GM12878 (cell line): ENCODE measurements at regions not wholly inside any gene's neighbourhood (a gene's known extent, or its start where the extent isn't known, plus 50 kb on each side); places are given as distances from the start of the nearest gene placed in this dataset.

Experiments used
- ATAC-seq: fragments of 200-7000 bp; cut with Tn5 transposase; 3 replicates; pipeline ENCODE4 v1.9.1; 2020; ENCODE audit warnings: mild to moderate bottlenecking, moderate library complexity
- BruUV-seq: library from RNA; stranded (reverse); fragments of 400-500 nt; replicated peaks from 2 replicates; lab custom pipeline; 2021; lab: Mats Ljungman, UMichigan
- CTCF ChIA-PET: fragments of 300-600 bp; sonication (Branson Sonifier 250); formaldehyde crosslinking; extraction: SDS; loops from one replicate; lab custom pipeline; 2021; ENCODE audit warnings: inconsistent platforms; lab: Yijun Ruan, JAX
- POLR2A ChIA-PET: fragments of 350-600 bp; formaldehyde crosslinking; extraction: SDS; loops from one replicate; lab custom pipeline; 2021; ENCODE audit warnings: inconsistent platforms; lab: Charles Lee
- RAD21 ChIA-PET: fragments of 300-600 bp; sonication (Branson Sonifier 250); formaldehyde crosslinking; loops from one replicate; lab custom pipeline; 2023; ENCODE audit warnings: antibody characterized with exemption; ENCODE audit not compliant: unreplicated experiment; lab: Charles Lee
- SMC1A ChIA-PET: fragments of 300-600 bp; sonication (Branson Sonifier 250); formaldehyde crosslinking; loops from one replicate; lab custom pipeline; 2023; ENCODE audit not compliant: unreplicated experiment, uncharacterized antibody; lab: Charles Lee
- DNase-seq: peaks from one replicate; pipeline ENCODE4 v3.0.0-alpha.2; 2011; ENCODE audit warnings: low read depth, low spot score
- FAIRE-seq: peaks from 3 replicates; lab custom pipeline; 2011; peaks lifted over from hg19 to GRCh38; lab: Jason Lieb, UNC
- H2AFZ ChIP-seq: 2 replicates; pipeline ENCODE4 v1.6.0; 2011; ENCODE audit warnings: low read depth, low read length, control low read depth; ENCODE audit not compliant: control insufficient read depth
- H3K27ac ChIP-seq: 2 replicates; pipeline ENCODE4 v1.5.1; 2011; ENCODE audit warnings: control low read depth; ENCODE audit not compliant: control insufficient read depth, insufficient read depth
- H3K27me3 ChIP-seq, 2 experiments: replicated peaks in 1 of 2; 2 replicates each; pipeline versions ENCODE4 v1.6.0 to v1.6.1; 2011; ENCODE audit warnings: low read length in 1 of 2; ENCODE audit not compliant: control insufficient read depth in 2 of 2, insufficient read depth in 2 of 2
- H3K36me3 ChIP-seq, 2 experiments: 2 replicates each; pipeline ENCODE4 v1.5.1; 2011; ENCODE audit warnings: low read length in 1 of 2; ENCODE audit not compliant: control insufficient read depth in 2 of 2, insufficient read depth in 2 of 2
- H3K4me1 ChIP-seq: 2 replicates; pipeline ENCODE4 v1.6.1; 2011; ENCODE audit warnings: mild to moderate bottlenecking, low read length, moderate library complexity, mixed read lengths; ENCODE audit not compliant: control insufficient read depth, insufficient read depth
- H3K4me2 ChIP-seq: 2 replicates; pipeline ENCODE4 v1.6.0; 2011; ENCODE audit warnings: control low read depth; ENCODE audit not compliant: control insufficient read depth, insufficient read depth
- H3K4me3 ChIP-seq: fragments of 200-600 bp; sonication (generic); 2 replicates; pipeline ENCODE4 v1.5.1; 2016
- H3K79me2 ChIP-seq: 2 replicates; pipeline ENCODE4 v1.6.0; 2011; ENCODE audit warnings: low read length; ENCODE audit not compliant: control insufficient read depth, insufficient read depth
- H3K9ac ChIP-seq: 2 replicates; pipeline ENCODE4 v1.8.0; 2011; ENCODE audit warnings: low read length, control low read depth, mixed read lengths; ENCODE audit not compliant: control insufficient read depth, insufficient read depth
- H3K9me3 ChIP-seq: replicated peaks from 3 replicates; pipeline ENCODE4 v1.5.1; 2011; ENCODE audit warnings: mild to moderate bottlenecking, low read length; ENCODE audit not compliant: control insufficient read depth, insufficient read depth
- H4K20me1 ChIP-seq: 2 replicates; pipeline ENCODE4 v1.6.0; 2011; ENCODE audit not compliant: control insufficient read depth, insufficient read depth
- ATF7 ChIP-seq: fragments of 450-650 bp; IDR thresholded peaks from 2 replicates; pipeline ENCODE4 v1.6.1; 2016; ENCODE audit warnings: low read depth, mild to moderate bottlenecking
- EED ChIP-seq: sonication (generic); IDR thresholded peaks from 2 replicates; pipeline ENCODE4 v1.6.1; 2016; ENCODE audit warnings: antibody characterized with exemption, low read depth
- EZH2 ChIP-seq: IDR thresholded peaks from 2 replicates; pipeline ENCODE4 v1.6.1; 2012; ENCODE audit warnings: low read depth, mild to moderate bottlenecking, control low read depth, inconsistent platforms, low read length, borderline replicate concordance; ENCODE audit not compliant: control insufficient read depth
- GABPA ChIP-seq: IDR thresholded peaks from 2 replicates; pipeline ENCODE4 v1.6.1; 2014; ENCODE audit warnings: antibody characterized with exemption, low read depth, mild to moderate bottlenecking, inconsistent platforms
- MYB ChIP-seq: fragments of 150-350 bp; IDR thresholded peaks from 2 replicates; pipeline ENCODE4 v1.6.1; 2014; ENCODE audit warnings: mild to moderate bottlenecking, low read depth, low read length, borderline replicate concordance
- NFXL1 ChIP-seq: fragments of 450-650 bp; IDR thresholded peaks from 2 replicates; pipeline ENCODE4 v1.6.1; 2017; ENCODE audit warnings: antibody characterized with exemption, mild to moderate bottlenecking, borderline replicate concordance
- RB1 ChIP-seq: fragments of 450-650 bp; formaldehyde crosslinking; IDR thresholded peaks from 2 replicates; pipeline ENCODE4 v1.6.1; 2017; ENCODE audit warnings: mild to moderate bottlenecking, borderline replicate concordance
- SP1 ChIP-seq: IDR thresholded peaks from one replicate; pipeline ENCODE4 v1.6.1; 2011; ENCODE audit warnings: low read depth, low read length
- SRF ChIP-seq, 2 experiments: IDR thresholded peaks; 2 replicates each; pipeline ENCODE4 v1.6.1; 2011; ENCODE audit warnings: low read depth in 2 of 2, low read length in 2 of 2, mild to moderate bottlenecking in 1 of 2, moderate library complexity in 1 of 2
- TCF7 ChIP-seq: IDR thresholded peaks from 2 replicates; pipeline ENCODE4 v1.6.1; 2014; ENCODE audit warnings: antibody characterized with exemption, borderline replicate concordance
- YBX1 ChIP-seq: fragments of 450-650 bp; IDR thresholded peaks from 2 replicates; pipeline ENCODE4 v1.6.1; 2016; ENCODE audit warnings: antibody characterized with exemption
- ZBED1 ChIP-seq: IDR thresholded peaks from 2 replicates; pipeline ENCODE4 v1.6.1; 2016; ENCODE audit warnings: borderline replicate concordance
- WGBS: methylation state at CpG from one replicate; pipeline ENCODE4 v1.1.6; 2016; ENCODE audit warnings: low lambda C conversion rate; ENCODE audit not compliant: insufficient replicate concordance, insufficient coverage; ENCODE audit errors: missing lambda C conversion rate; 5-methylcytosine and 5-hydroxymethylcytosine counted together
- in situ Hi-C: fragments of 300-500 bp; cut with MboI; formaldehyde crosslinking; loops from 9 replicates; pipeline ENCODE4 v1.14.3; 2018; ENCODE audit warnings: mixed read lengths
- intact Hi-C: fragments of 100-400 bp; cut with micrococcal nuclease; formaldehyde crosslinking; loops from one replicate; pipeline ENCODE4 v1.14.2; 2022; ENCODE audit not compliant: unreplicated experiment
- TF ChIP-seq, protein P1 (sequence below): IDR thresholded peaks from 2 replicates; pipeline ENCODE4 v1.6.1; 2012; ENCODE audit warnings: low read depth, low read length, improper control_type of control experiment
- TF ChIP-seq, protein P2 (sequence below): fragments of 150-350 bp; IDR thresholded peaks from 2 replicates; pipeline ENCODE4 v1.6.1; 2016; ENCODE audit warnings: low read depth, low read length
- TF ChIP-seq, protein P3 (sequence below): IDR thresholded peaks from 2 replicates; pipeline ENCODE4 v1.6.1; 2011; ENCODE audit warnings: borderline replicate concordance, low read depth, mild to moderate bottlenecking, moderate library complexity, low read length; ENCODE audit not compliant: insufficient read depth, poor library complexity, severe bottlenecking

DNA sequence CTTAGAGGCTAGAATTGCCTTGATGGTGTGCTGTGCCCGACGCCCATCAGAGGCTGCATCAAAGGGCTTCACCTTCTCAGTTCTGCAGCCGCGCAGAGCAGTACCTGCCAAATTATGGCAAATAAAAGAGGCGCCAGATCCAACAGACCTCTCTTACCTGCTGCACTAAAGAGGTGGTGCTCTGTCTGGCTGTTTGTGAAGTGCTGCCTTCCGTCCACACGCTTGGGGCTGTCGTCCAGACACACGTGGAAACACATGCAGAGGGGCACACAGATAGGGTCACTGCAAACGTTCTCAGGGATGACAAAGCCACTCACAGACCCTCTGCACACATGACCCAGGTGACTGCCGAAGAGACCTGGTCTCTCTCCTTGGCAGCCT is 617.5 kb downstream of the VRK1 start:
- no peak overlapping the region for H3K4me2 ChIP-seq
- no peak overlapping the region for H3K27ac ChIP-seq
- WGBS = 70% methylated on average over 11 of the region's 11 CpGs
- in situ Hi-C loops = no loop called here
- H3K4me3 ChIP-seq = no peak overlapping the region
- ChIA-PET SMC1A (interaction anchor here (0.6 to 11.6 kb wide), 10 partner anchors 10 to 113 kb away, joined by 3 to 88 read pairs (median 9); no protein-coding TSS in a partner anchor), RAD21 (interaction anchor here (0.6 to 4.1 kb wide), 8 partner anchors 21 to 116 kb away, joined by 3 to 29 read pairs (median 4); no protein-coding TSS in a partner anchor), POLR2A (interaction anchor here (0.6 to 1.5 kb wide), 4 partner anchors 23 to 45 kb away, joined by 3 to 4 read pairs (median 3); no protein-coding TSS in a partner anchor), CTCF (interaction anchor here (0.8 to 1.8 kb wide), 6 partner anchors 10 to 113 kb away, joined by 3 to 4 read pairs (median 3); no protein-coding TSS in a partner anchor)
- no peaks in the 10 kb centered on the region for H4K20me1 ChIP-seq
- peaks cover 7% of the 10 kb centered on the region for H3K4me1 ChIP-seq
- intact Hi-C loops = loop anchor here (10.0 kb wide), 2 partner anchors 130 to 290 kb away; no protein-coding TSS in a partner anchor
- H3K9me3 ChIP-seq = no peaks in the 10 kb centered on the region; the same call in 2 of the 3 replicates
- no peak for ATAC-seq
- DNase-seq = no peak
- no peak overlapping the region for H3K9ac ChIP-seq
- no peaks in the 10 kb centered on the region for H3K36me3 ChIP-seq
- TF ChIP-seq ATF7 (no peak), SRF (IDR thresholded peaks at IDR 0.05; ENCODE audit: low read depth in 2 of 2, low read length in 2 of 2) (no peak), GABPA (no peak), MYB (no peak), SP1 (no peak), YBX1 (no peak), EZH2 (no peak), TCF7 (no peak), EED (no peak), NFXL1 (no peak), RB1 (no peak), ZBED1 (no peak)
- TF ChIP-seq, protein P1, sequence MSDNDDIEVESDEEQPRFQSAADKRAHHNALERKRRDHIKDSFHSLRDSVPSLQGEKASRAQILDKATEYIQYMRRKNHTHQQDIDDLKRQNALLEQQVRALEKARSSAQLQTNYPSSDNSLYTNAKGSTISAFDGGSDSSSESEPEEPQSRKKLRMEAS = no peak
- TF ChIP-seq, protein P2, sequence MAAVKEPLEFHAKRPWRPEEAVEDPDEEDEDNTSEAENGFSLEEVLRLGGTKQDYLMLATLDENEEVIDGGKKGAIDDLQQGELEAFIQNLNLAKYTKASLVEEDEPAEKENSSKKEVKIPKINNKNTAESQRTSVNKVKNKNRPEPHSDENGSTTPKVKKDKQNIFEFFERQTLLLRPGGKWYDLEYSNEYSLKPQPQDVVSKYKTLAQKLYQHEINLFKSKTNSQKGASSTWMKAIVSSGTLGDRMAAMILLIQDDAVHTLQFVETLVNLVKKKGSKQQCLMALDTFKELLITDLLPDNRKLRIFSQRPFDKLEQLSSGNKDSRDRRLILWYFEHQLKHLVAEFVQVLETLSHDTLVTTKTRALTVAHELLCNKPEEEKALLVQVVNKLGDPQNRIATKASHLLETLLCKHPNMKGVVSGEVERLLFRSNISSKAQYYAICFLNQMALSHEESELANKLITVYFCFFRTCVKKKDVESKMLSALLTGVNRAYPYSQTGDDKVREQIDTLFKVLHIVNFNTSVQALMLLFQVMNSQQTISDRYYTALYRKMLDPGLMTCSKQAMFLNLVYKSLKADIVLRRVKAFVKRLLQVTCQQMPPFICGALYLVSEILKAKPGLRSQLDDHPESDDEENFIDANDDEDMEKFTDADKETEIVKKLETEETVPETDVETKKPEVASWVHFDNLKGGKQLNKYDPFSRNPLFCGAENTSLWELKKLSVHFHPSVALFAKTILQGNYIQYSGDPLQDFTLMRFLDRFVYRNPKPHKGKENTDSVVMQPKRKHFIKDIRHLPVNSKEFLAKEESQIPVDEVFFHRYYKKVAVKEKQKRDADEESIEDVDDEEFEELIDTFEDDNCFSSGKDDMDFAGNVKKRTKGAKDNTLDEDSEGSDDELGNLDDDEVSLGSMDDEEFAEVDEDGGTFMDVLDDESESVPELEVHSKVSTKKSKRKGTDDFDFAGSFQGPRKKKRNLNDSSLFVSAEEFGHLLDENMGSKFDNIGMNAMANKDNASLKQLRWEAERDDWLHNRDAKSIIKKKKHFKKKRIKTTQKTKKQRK = no peak
- TF ChIP-seq, protein P3, sequence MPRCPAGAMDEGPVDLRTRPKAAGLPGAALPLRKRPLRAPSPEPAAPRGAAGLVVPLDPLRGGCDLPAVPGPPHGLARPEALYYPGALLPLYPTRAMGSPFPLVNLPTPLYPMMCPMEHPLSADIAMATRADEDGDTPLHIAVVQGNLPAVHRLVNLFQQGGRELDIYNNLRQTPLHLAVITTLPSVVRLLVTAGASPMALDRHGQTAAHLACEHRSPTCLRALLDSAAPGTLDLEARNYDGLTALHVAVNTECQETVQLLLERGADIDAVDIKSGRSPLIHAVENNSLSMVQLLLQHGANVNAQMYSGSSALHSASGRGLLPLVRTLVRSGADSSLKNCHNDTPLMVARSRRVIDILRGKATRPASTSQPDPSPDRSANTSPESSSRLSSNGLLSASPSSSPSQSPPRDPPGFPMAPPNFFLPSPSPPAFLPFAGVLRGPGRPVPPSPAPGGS = no peak
- no peak for FAIRE-seq
- no peaks in the 10 kb centered on the region for H3K27me3 ChIP-seq
- no TSS peak for BruUV-seq
- H2AFZ ChIP-seq = no peak overlapping the region
- no peaks in the 10 kb centered on the region for H3K79me2 ChIP-seq
